ENCODE measurements at regions not wholly inside any gene's neighbourhood (a gene's known extent, or its start where the extent isn't known, plus 50 kb on each side); places are given as distances from the start of the nearest gene placed in this dataset.

DNA sequence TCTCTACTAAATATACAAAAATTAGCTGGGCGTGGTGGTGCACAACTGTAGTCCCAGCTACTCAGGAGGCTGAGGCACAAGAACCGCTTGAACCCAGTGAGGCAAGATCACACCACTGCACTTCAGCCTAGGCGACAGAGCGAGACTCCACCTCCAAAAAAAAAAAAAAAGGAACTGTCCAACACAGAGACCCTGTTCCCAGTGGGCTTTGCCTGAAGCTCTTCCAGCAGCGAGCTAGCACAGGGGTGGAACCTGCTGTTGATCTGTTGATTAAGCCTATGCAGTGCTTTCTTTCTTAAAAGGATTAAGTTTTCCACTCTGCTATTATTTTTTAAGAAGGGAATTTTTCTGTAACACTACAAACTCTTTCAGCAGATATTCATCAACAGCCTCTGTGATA is 171.0 kb upstream of the TUT7 start:
- no peak for FAIRE-seq
- DNase-seq (ENCODE audit: extremely low spot score, insufficient read length, low read depth) = no peak

GRCh38 chr9:86521977-86522376 is 167.8 kb upstream of the TUT7 start:
- FAIRE-seq = no peak
- no peak for DNase-seq (ENCODE audit: extremely low spot score, insufficient read length, low read depth)

DNA sequence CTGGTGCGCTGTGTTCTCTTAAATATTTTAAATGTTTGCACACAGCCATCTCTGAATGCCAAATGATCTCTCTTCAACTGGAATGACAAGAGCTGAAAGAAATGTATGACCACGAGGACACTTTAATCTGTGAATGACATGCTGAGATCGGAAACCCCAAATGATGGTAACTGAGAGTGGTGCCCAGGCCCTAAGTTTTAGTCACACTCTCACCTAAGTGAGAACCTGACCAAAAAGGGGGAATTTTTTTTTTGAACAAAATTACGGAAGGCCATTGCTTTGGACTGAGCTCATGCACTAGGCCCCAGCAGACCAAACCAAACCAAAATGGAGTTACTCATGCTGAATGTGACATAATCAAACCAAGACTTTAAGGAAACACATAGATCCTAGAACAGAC is 167.1 kb upstream of the TUT7 start:
- FAIRE-seq = peak; percentile 31
- DNase-seq (ENCODE audit: extremely low spot score, insufficient read length, low read depth) = no peak

DNA sequence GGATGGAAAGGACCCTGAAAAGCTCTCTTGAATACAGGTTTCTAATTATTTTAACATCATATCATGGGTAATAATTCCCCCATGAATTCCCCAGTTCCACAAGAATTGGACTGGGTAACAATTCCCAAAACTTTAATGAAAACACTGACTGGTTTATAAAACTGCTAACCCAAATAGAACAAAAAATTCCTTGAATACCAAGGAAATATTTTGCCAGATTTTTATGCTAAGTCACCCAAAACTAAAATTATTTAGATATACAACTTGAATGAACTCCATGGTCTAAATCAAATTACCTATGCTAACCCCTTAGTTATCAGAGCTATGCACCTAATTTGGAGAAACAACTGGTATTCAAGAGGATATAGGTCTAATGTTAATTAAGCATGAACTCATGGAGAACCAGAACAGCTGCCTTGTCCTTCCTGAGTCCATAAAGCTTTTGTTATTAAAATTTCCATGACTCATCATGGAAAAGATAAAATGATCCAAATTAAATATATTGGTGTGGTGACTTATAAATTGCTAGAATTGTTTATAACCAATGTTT is 164.9 kb upstream of the TUT7 start:
- no peak for FAIRE-seq
- DNase-seq (ENCODE audit: extremely low spot score, insufficient read length, low read depth) = no peak

DNA sequence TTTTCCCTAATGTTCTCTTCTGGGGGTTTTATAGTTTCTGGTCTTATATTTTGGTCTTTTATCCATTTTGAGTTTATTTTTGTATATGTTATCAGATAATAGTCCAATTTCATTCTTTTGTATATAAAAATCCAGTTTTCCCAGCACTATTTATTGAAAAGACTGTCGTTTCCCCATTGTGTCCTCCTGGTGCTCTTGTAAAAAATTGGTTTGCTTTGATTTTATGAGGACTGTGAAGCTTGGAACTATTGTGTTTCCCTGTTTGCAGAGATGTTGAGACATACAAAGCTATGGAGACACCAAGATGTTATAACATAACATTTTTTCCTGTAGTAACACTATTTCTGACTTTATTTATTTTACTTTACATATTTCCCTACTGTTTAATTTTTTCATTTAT is 163.3 kb upstream of the TUT7 start:
- no peak for DNase-seq (ENCODE audit: extremely low spot score, insufficient read length, low read depth)
- FAIRE-seq = no peak

- FAIRE-seq (no peak), DNase-seq (ENCODE audit: extremely low spot score, insufficient read length, low read depth) (no peak)
Measured at GRCh38 chr9:86516564-86516963, 162.4 kb upstream of the TUT7 start.

DNA sequence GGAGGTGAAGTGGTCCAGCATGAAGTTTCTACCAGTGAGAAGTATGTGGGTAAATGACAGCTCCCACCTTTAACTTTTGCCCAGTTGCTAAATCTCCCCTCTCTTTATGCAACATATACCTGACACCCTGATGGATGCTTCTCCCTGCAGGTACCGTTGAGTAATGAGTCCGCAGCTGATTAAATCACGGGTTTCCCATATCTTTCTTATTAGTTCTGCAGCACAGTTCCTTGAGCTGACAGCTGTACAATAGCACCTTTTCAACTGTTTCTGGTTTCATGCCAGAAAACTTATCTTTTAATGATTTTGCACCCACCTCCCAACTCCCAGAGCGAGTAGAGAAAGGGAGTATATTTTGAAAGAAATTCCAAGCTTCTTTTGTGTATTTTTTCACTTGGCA is 161.0 kb upstream of the TUT7 start:
- FAIRE-seq = no peak
- no peak for DNase-seq (ENCODE audit: extremely low spot score, insufficient read length, low read depth)

- no peak for DNase-seq (ENCODE audit: extremely low spot score, insufficient read length, low read depth)
- no peak for FAIRE-seq
Measured at GRCh38 chr9:86513429-86513828, 159.2 kb upstream of the TUT7 start.

DNA sequence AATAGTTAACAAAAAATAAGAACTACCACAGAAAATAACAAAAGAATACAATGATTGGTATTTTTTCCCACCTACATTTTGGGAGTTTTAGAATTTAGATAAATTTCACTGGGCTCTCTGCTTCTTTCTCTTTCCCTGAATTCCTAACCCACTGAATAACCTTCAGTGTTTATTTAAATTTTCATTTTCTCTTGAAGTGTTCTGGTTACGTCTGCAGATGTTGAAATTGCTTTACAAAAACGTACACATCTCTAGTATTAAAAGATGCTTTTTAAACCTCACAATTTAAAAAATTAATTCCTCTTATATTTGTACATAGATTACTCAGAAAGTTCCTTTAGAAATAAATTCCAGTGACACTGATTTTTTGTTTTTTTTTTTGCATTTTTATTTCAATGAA is 158.7 kb upstream of the TUT7 start:
- no peak for FAIRE-seq

DNA sequence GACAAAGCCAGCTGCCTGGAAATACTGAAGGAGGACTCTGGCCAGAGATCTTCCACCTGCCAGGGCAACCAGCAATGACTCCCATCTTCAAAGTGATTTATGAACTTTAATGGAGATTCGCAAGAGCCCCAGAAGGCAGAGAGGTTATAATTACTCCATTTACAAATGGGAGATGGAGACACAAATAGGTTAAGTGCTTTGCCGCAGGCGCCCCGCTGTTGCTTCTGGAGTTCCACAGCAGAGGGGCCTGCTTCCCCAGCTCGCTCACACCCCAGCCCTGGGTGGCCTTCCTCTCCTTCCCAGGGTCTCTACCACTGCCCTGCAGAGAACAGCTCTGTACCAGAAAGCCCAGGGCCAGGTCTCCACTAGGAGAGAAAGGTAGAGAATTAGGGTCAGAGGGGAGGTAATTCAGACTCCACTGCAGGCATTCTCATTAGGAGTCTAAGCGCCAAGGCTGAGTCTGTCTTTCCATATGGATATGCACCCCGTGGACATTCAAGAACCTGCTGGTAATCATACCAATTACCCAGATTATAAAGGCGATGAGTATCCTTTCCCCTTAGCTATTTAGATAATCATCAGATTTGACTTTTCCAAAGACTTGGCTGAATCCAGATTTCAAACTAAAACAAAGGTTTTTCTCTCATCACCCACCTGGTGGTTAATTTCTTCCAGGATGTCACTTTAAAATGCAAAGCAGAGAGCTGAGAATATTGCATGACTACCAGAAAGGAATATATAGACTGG is 157.6 kb upstream of the TUT7 start:
- FAIRE-seq (no peak), DNase-seq (ENCODE audit: extremely low spot score, insufficient read length, low read depth) (no peak)

More for the DNA sequence above, 158.7 kb upstream of the TUT7 start:
- no peak for DNase-seq (ENCODE audit: extremely low spot score, insufficient read length, low read depth)

DNA sequence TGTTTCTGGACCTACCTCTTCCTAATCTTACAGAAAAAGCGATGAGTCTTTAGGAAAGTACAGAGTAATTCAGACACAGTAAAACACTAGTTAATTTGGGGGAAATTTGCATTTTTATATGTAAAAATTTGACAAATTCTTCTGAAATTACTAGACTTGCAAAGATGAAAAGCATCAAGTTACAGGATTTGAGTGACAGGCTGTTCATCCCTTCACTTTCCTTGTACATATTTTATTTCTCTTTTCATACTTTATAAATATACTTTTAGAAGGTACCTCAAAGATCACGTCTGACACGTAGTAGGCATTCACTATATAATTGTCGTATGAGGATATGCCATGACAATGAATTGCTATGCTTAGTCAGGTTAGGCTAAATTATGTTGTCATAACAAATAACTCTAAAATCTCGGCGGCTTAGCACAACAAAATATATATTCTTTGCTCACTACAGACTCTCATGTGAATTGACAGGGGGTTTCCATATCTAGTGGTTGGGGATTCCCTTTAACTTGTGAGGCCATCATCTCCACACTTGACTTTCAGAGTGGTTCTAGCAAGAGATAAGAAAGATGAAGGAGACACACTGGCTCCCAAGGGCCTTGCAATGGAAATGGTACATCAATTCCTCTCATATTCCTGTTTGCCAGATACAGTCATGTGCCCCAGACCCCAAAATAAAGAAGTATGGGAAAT is 154.1 kb upstream of the TUT7 start:
- FAIRE-seq (peak; percentile 63), DNase-seq (ENCODE audit: extremely low spot score, insufficient read length, low read depth) (no peak)

- FAIRE-seq (no peak), DNase-seq (ENCODE audit: extremely low spot score, insufficient read length, low read depth) (no peak)
Measured at GRCh38 chr9:86507212-86507630, 153.0 kb upstream of the TUT7 start.

- DNase-seq (ENCODE audit: extremely low spot score, insufficient read length, low read depth) = no peak
- FAIRE-seq = no peak
Measured at GRCh38 chr9:86503942-86504341, 149.7 kb upstream of the TUT7 start.

GRCh38 chr9:86503314-86503713 is 149.1 kb upstream of the TUT7 start:
- FAIRE-seq = no peak
- DNase-seq (ENCODE audit: extremely low spot score, insufficient read length, low read depth) = no peak

DNA sequence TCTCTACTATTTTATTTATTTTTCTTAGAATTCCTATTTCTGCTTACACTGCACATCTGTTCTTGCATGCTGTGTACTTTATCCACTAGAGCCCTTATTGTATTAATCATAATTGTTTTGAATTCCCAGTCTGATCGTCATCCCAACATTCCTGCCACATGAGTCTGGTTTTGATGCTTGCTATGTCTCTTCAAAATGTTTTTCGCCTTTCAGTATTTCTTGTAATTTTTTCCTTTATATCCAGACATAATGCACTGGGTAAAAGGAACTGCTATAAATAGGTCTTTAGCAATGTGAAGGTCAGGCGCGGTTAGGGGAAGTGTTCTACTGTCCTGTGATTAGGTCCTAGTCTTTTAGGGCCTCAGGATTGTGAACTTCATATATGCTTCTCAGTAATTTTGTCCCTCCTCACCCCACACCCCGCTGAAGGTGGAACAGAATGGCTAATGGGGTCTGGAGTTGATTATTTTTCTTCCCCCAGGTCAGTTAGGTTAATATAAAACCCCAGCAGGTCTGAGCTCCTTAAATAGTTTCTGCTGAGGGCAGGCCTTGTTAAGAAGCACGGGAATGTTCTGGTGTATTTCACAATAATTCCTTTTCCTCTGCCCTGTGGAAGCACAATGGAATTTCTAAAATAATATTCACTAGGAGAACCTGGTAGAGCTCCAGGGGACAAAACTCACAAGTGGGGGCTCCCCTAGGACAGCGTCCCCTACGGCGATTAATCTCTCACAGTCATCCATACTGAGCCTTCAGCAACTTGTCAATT is 146.6 kb upstream of the TUT7 start:
- FAIRE-seq (no peak), DNase-seq (ENCODE audit: extremely low spot score, insufficient read length, low read depth) (no peak)

DNA sequence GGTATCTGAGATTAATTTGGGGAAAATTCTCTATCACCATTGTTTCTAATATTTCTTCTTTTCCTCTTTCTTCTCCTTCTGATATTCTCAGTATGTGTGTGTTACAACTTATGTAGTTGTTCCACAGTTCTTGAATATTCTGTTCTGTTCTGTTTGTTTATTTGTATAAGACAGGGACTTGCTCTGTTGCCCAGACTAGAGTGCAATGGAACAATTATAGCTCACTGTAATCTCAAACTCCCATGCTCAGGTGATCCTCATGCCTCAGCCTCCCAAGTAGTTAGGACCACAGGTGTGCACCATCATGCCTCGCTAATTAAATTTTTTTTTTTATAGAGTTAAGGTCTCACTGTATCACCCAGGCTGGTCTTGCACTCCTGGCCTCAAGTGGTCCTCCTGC is 145.8 kb upstream of the TUT7 start:
- DNase-seq (ENCODE audit: extremely low spot score, insufficient read length, low read depth) = no peak
- FAIRE-seq = no peak

- no peak for FAIRE-seq
Measured at GRCh38 chr9:86494644-86495111, 140.5 kb upstream of the TUT7 start.

GRCh38 chr9:86491468-86492266 is 137.5 kb upstream of the TUT7 start:
- DNase-seq (ENCODE audit: extremely low spot score, insufficient read length, low read depth) (no peak), FAIRE-seq (no peak)

More at GRCh38 chr9:86494644-86495111, 140.5 kb upstream of the TUT7 start:
- DNase-seq (ENCODE audit: extremely low spot score, insufficient read length, low read depth) = no peak

DNA sequence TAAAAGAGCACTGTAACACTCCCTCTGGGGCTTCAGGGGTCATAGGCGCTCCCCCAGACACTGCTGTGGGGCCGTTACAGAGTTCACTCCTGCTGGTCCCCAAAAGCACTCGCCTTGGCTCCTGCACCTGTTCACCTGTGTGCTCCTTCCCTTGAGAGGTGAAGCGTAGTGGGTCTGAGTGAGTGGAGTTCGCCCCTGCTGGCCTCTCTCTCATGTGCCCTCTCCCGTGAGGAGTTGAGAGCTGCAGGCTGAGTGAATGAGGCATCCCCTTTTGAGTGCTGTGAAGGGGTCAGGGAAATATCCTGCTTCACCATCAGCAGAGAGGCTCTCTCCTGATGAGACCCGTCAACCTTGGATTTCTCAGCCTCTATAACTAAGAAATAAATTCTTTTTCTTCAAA is 134.6 kb upstream of the TUT7 start:
- FAIRE-seq (no peak), DNase-seq (ENCODE audit: extremely low spot score, insufficient read length, low read depth) (no peak)

DNA sequence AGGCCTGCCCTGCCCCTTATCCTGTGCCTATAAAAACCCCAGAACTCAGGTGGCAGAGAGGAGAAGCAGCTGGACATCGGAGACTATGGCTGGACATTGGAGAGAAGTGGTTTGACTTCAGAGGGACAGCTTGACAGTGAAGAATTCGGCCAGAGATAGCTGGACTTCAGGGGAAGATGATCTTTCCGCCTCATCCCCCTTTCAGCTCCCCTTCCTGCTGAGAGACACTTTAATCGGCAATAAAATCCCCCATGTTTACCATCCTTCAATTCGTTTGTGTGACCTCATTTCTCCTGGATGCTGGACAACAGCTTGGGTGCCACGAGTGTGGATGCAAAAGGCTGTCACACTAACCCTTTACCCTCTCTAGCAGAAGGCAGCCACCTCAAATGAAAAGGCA is 134.1 kb upstream of the TUT7 start:
- DNase-seq (ENCODE audit: extremely low spot score, insufficient read length, low read depth) (no peak), FAIRE-seq (no peak)

All from GM18507 (cell line).